WTC11 (cell line): ENCODE measurements at regions not wholly inside any gene's neighbourhood (a gene's known extent, or its start where the extent isn't known, plus 50 kb on each side); places are given as distances from the start of the nearest gene placed in this dataset.

ENCODE experiments used
- ATAC-seq: fragments of 200-7000 bp; cut with Tn5 transposase; 2 replicates; pipeline ENCODE4 v1.10.0; 2021; ENCODE audit warnings: mild to moderate bottlenecking, moderate library complexity
- CTCF ChIA-PET: fragments of 300-600 bp; sonication (Branson Sonifier 250); formaldehyde crosslinking; loops from one replicate; lab custom pipeline; 2021; ENCODE audit warnings: antibody characterized with exemption; lab: Charles Lee
- POLR2A ChIA-PET: fragments of 350-600 bp; sonication (Branson Sonifier 250); formaldehyde crosslinking; loops from one replicate; lab custom pipeline; 2021; ENCODE audit warnings: antibody characterized with exemption; lab: Charles Lee
- DNase-seq: peaks from one replicate; pipeline ENCODE4 v3.0.0; 2021; ENCODE audit warnings: low spot score
- H3K27ac Mint-ChIP-seq: 2 replicates; pipeline ENCODE4 v1.8.0; 2021; ENCODE audit warnings: mixed read lengths
- H3K27me3 Mint-ChIP-seq: 2 replicates; pipeline ENCODE4 v1.8.0; 2021; ENCODE audit warnings: low read depth, mild to moderate bottlenecking, moderate library complexity, mixed read lengths
- H3K36me3 Mint-ChIP-seq: 2 replicates; pipeline ENCODE4 v1.8.0; 2021; ENCODE audit warnings: mixed read lengths
- H3K4me1 Mint-ChIP-seq: 2 replicates; pipeline ENCODE4 v1.8.0; 2022; ENCODE audit warnings: mixed read lengths
- H3K4me3 Mint-ChIP-seq: 2 replicates; pipeline ENCODE4 v1.8.0; 2021; ENCODE audit warnings: mild to moderate bottlenecking, moderate library complexity, mixed read lengths
- H3K9me3 Mint-ChIP-seq: 2 replicates; pipeline ENCODE4 v1.8.0; 2021; ENCODE audit warnings: mixed read lengths
- ATF3 ChIP-seq: sonication (generic); formaldehyde crosslinking; conservative IDR thresholded peaks from 2 replicates; pipeline ENCODE4 v1.8.1; 2022; ENCODE audit warnings: mild to moderate bottlenecking, missing genetic modification reagents
- ATF6 ChIP-seq: sonication (generic); formaldehyde crosslinking; IDR thresholded peaks from 2 replicates; pipeline ENCODE4 v1.8.1; 2023; ENCODE audit warnings: mild to moderate bottlenecking, missing genetic modification reagents
- CREM ChIP-seq: sonication (generic); formaldehyde crosslinking; IDR thresholded peaks from 2 replicates; pipeline ENCODE4 v1.8.1; 2022; ENCODE audit warnings: mild to moderate bottlenecking, missing genetic modification reagents, moderate library complexity
- ETV6 ChIP-seq: sonication (generic); formaldehyde crosslinking; IDR thresholded peaks from 2 replicates; pipeline ENCODE4 v1.8.1; 2022; ENCODE audit warnings: mild to moderate bottlenecking, missing genetic modification reagents
- FOXK1 ChIP-seq: sonication (generic); formaldehyde crosslinking; IDR thresholded peaks from 2 replicates; pipeline ENCODE4 v1.8.0; 2022; ENCODE audit warnings: mild to moderate bottlenecking, moderate library complexity, missing genetic modification reagents
- GTF2I ChIP-seq: fragments of 250-450 bp; sonication (Bioruptor Pico); conservative IDR thresholded peaks from 2 replicates; pipeline ENCODE4 v1.4.0; 2021; ENCODE audit warnings: mild to moderate bottlenecking
- IRF2 ChIP-seq: sonication (generic); formaldehyde crosslinking; IDR thresholded peaks from 2 replicates; pipeline ENCODE4 v1.8.0; 2022; ENCODE audit warnings: low read depth, missing genetic modification reagents, borderline replicate concordance
- JAZF1 ChIP-seq: fragments of 250-450 bp; sonication (Bioruptor Pico); IDR thresholded peaks from 2 replicates; pipeline ENCODE4 v1.9.0; 2021; ENCODE audit warnings: moderate library complexity, mild to moderate bottlenecking, inconsistent platforms
- MYBL2 ChIP-seq: sonication (generic); formaldehyde crosslinking; IDR thresholded peaks from 2 replicates; pipeline ENCODE4 v1.8.1; 2023; ENCODE audit warnings: mild to moderate bottlenecking, moderate library complexity, missing genetic modification reagents
- NFATC4 ChIP-seq: fragments of 250-450 bp; sonication (Bioruptor Pico); IDR thresholded peaks from 2 replicates; pipeline ENCODE4 v1.9.0; 2021; ENCODE audit warnings: mild to moderate bottlenecking
- NFE2L1 ChIP-seq: sonication (generic); formaldehyde crosslinking; IDR thresholded peaks from 2 replicates; pipeline ENCODE4 v1.8.1; 2023; ENCODE audit warnings: missing genetic modification reagents
- PRRX2 ChIP-seq: fragments of 250-450 bp; sonication (Bioruptor Pico); IDR thresholded peaks from 2 replicates; pipeline ENCODE4 v1.8.0; 2021; ENCODE audit warnings: mild to moderate bottlenecking
- RELA ChIP-seq: sonication (generic); formaldehyde crosslinking; IDR thresholded peaks from 2 replicates; pipeline ENCODE4 v1.8.1; 2022; ENCODE audit warnings: missing genetic modification reagents, mild to moderate bottlenecking, borderline replicate concordance
- TCF7 ChIP-seq: sonication (generic); formaldehyde crosslinking; IDR thresholded peaks from 2 replicates; pipeline ENCODE4 v1.8.0; 2022; ENCODE audit warnings: mild to moderate bottlenecking, low read depth, missing genetic modification reagents, moderate library complexity
- TEAD1 ChIP-seq: sonication (generic); formaldehyde crosslinking; IDR thresholded peaks from 2 replicates; pipeline ENCODE4 v1.8.0; 2022; ENCODE audit warnings: mild to moderate bottlenecking, missing genetic modification reagents
- USF1 ChIP-seq: sonication (generic); formaldehyde crosslinking; IDR thresholded peaks from 2 replicates; pipeline ENCODE4 v1.8.0; 2022; ENCODE audit warnings: mild to moderate bottlenecking, missing genetic modification reagents
- ZNF281 ChIP-seq: sonication (generic); formaldehyde crosslinking; IDR thresholded peaks from 2 replicates; pipeline ENCODE4 v1.8.0; 2023; ENCODE audit warnings: mild to moderate bottlenecking, missing genetic modification reagents
- TF ChIP-seq, protein P1 (sequence below): sonication (generic); formaldehyde crosslinking; IDR thresholded peaks from 2 replicates; pipeline ENCODE4 v1.8.0; 2022; ENCODE audit warnings: missing genetic modification reagents
- TF ChIP-seq, protein P2 (sequence below): sonication (generic); formaldehyde crosslinking; IDR thresholded peaks from 2 replicates; pipeline ENCODE4 v1.8.1; 2022; ENCODE audit warnings: mild to moderate bottlenecking, moderate library complexity, missing genetic modification reagents
- TF ChIP-seq, protein P3 (sequence below): fragments of 250-450 bp; sonication (Bioruptor Pico); IDR thresholded peaks from 2 replicates; pipeline ENCODE4 v1.9.0; 2021; ENCODE audit warnings: mild to moderate bottlenecking
- TF ChIP-seq, protein P4 (sequence below): fragments of 200-600 bp; IDR thresholded peaks from 2 replicates; pipeline ENCODE4 v1.8.0; 2022; ENCODE audit warnings: antibody characterized with exemption
- TF ChIP-seq, protein P5 (sequence below): sonication (generic); formaldehyde crosslinking; IDR thresholded peaks from 2 replicates; pipeline ENCODE4 v1.8.1; 2022; ENCODE audit warnings: mild to moderate bottlenecking, missing genetic modification reagents, moderate library complexity, borderline replicate concordance

DNA sequence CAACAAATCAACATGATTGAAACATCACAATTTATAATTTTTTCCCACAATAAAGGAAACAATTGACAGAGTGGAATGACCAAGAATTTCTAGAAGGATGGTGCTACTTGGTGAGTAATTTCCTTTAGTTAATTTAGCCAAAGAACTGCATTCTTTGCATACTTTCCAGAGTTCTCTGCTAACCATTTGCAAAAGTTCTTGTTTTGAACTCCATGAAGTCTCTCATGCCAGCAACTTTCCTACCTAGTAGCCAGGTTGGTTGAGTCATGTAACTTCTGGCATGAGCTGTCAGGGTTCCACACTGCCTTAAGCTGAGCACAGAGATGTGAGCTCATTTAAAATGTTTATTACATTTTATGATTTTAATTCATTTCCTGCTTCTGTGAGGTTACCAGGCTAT lies 539.6 kb downstream of the PID1 start (continued):
- TF ChIP-seq, protein P1, sequence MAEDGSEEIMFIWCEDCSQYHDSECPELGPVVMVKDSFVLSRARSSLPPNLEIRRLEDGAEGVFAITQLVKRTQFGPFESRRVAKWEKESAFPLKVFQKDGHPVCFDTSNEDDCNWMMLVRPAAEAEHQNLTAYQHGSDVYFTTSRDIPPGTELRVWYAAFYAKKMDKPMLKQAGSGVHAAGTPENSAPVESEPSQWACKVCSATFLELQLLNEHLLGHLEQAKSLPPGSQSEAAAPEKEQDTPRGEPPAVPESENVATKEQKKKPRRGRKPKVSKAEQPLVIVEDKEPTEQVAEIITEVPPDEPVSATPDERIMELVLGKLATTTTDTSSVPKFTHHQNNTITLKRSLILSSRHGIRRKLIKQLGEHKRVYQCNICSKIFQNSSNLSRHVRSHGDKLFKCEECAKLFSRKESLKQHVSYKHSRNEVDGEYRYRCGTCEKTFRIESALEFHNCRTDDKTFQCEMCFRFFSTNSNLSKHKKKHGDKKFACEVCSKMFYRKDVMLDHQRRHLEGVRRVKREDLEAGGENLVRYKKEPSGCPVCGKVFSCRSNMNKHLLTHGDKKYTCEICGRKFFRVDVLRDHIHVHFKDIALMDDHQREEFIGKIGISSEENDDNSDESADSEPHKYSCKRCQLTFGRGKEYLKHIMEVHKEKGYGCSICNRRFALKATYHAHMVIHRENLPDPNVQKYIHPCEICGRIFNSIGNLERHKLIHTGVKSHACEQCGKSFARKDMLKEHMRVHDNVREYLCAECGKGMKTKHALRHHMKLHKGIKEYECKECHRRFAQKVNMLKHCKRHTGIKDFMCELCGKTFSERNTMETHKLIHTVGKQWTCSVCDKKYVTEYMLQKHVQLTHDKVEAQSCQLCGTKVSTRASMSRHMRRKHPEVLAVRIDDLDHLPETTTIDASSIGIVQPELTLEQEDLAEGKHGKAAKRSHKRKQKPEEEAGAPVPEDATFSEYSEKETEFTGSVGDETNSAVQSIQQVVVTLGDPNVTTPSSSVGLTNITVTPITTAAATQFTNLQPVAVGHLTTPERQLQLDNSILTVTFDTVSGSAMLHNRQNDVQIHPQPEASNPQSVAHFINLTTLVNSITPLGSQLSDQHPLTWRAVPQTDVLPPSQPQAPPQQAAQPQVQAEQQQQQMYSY (CRISPR knock-in tag), result no peak
- TF ChIP-seq, protein P2, sequence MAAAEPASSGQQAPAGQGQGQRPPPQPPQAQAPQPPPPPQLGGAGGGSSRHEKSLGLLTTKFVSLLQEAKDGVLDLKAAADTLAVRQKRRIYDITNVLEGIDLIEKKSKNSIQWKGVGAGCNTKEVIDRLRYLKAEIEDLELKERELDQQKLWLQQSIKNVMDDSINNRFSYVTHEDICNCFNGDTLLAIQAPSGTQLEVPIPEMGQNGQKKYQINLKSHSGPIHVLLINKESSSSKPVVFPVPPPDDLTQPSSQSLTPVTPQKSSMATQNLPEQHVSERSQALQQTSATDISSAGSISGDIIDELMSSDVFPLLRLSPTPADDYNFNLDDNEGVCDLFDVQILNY (CRISPR knock-in tag), result no peak
- no peak for TF ChIP-seq ATF6 (CRISPR knock-in tag)
- TF ChIP-seq FOXK1 (CRISPR knock-in tag), result no peak
- no peak for TF ChIP-seq TCF7 (CRISPR knock-in tag)
- no peak for TF ChIP-seq USF1 (CRISPR knock-in tag)
- TF ChIP-seq ATF3 (CRISPR knock-in tag), result no peak
- no peak for TF ChIP-seq MYBL2
- TF ChIP-seq PRRX2, result no peak
- TF ChIP-seq, protein P3, sequence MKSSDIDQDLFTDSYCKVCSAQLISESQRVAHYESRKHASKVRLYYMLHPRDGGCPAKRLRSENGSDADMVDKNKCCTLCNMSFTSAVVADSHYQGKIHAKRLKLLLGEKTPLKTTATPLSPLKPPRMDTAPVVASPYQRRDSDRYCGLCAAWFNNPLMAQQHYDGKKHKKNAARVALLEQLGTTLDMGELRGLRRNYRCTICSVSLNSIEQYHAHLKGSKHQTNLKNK (CRISPR knock-in tag), result no peak
- TF ChIP-seq, protein P4, sequence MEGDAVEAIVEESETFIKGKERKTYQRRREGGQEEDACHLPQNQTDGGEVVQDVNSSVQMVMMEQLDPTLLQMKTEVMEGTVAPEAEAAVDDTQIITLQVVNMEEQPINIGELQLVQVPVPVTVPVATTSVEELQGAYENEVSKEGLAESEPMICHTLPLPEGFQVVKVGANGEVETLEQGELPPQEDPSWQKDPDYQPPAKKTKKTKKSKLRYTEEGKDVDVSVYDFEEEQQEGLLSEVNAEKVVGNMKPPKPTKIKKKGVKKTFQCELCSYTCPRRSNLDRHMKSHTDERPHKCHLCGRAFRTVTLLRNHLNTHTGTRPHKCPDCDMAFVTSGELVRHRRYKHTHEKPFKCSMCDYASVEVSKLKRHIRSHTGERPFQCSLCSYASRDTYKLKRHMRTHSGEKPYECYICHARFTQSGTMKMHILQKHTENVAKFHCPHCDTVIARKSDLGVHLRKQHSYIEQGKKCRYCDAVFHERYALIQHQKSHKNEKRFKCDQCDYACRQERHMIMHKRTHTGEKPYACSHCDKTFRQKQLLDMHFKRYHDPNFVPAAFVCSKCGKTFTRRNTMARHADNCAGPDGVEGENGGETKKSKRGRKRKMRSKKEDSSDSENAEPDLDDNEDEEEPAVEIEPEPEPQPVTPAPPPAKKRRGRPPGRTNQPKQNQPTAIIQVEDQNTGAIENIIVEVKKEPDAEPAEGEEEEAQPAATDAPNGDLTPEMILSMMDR, result no peak

DNA sequence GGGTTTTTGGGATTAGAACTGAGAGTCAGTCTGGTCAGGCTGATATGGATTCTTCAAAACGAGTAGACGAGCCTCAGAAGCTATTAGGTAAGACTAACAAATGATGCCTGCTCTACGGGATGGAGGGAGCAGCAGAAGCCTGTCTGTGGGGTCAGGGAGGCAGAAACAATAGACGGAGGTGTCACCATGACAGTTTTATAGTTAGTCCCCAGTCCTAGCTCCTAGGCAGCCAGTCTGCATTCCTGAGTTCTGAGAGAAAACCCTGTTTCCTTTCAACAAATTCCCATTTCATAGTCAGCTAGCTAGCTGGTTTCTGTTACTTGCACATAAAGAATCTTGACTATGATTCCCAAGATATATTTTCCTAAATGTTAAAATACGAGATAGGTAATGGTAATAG lies 542.1 kb downstream of the PID1 start:
- ChIA-PET POLR2A (no interaction called here), CTCF (no interaction called here)
- TF ChIP-seq ETV6 (CRISPR knock-in tag) (no peak), TEAD1 (CRISPR knock-in tag) (no peak)
- no peak for DNase-seq
- Mint-ChIP-seq H3K9me3 (peaks cover 7% of the 10 kb centered on the region), H3K27me3 (no peaks in the 10 kb centered on the region), H3K4me3 (no peak overlapping the region), H3K36me3 (no peaks in the 10 kb centered on the region), H3K27ac (no peak overlapping the region), H3K4me1 (peaks cover 5% of the 10 kb centered on the region; the same call in 1 of the 2 replicates)
- ATAC-seq, result peak; percentile 63

GRCh38 chr2:228725031-228725430 lies 543.5 kb upstream of the SPHKAP start:
- no peak for DNase-seq
- no peak overlapping the region for H3K4me3 Mint-ChIP-seq
- no peaks in the 10 kb centered on the region for H3K9me3 Mint-ChIP-seq
- no peak overlapping the region for H3K27ac Mint-ChIP-seq
- ChIA-PET POLR2A (no interaction called here), CTCF (no interaction called here)
- no peaks in the 10 kb centered on the region for H3K36me3 Mint-ChIP-seq
- no peak for ATAC-seq
- no peaks in the 10 kb centered on the region for H3K27me3 Mint-ChIP-seq
- peaks cover 3% of the 10 kb centered on the region; the same call in 1 of the 2 replicates for H3K4me1 Mint-ChIP-seq
- TF ChIP-seq IRF2 (CRISPR knock-in tag), result no peak
- no peak for TF ChIP-seq NFATC4 (CRISPR knock-in tag)
- no peak for TF ChIP-seq ZNF281 (CRISPR knock-in tag)
- TF ChIP-seq NFE2L1 (CRISPR knock-in tag), result no peak
- no peak for TF ChIP-seq CREM
- no peak for TF ChIP-seq GTF2I (CRISPR knock-in tag)
- no peak for TF ChIP-seq JAZF1 (CRISPR knock-in tag)
- no peak for TF ChIP-seq RELA (CRISPR knock-in tag)
- TF ChIP-seq, protein P5, sequence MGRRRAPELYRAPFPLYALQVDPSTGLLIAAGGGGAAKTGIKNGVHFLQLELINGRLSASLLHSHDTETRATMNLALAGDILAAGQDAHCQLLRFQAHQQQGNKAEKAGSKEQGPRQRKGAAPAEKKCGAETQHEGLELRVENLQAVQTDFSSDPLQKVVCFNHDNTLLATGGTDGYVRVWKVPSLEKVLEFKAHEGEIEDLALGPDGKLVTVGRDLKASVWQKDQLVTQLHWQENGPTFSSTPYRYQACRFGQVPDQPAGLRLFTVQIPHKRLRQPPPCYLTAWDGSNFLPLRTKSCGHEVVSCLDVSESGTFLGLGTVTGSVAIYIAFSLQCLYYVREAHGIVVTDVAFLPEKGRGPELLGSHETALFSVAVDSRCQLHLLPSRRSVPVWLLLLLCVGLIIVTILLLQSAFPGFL (CRISPR knock-in tag), result no peak
